ENCODE measurements at regions not wholly inside any gene's neighbourhood (a gene's known extent, or its start where the extent isn't known, plus 50 kb on each side); places are given as distances from the start of the nearest gene placed in this dataset.

DNA sequence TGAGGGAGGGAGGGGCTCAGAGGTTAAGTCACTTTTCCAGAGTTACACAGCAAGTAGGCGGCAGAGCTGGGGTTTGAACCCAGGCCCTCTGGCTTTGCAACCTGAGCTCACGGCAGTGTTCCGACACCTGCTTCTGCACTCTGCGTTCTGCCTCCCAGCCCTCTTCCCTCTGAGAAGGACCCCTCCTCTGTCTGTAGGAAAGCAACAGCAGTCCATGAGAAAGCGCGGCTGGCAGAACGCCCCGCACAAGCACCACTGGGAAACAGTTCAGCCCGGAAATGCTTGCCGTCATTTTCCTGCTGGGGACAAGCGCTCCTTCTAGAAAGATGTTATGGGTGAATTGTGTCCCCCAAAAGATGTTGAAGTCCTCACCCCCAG lies 241.1 kb downstream of the NPHP4 start:
- no peak overlapping the region for H3K4me3 Mint-ChIP-seq
- CTCF ChIA-PET = interaction anchor here (1.2 kb wide), 1 partner anchor 8 kb away, joined by 3 read pairs; no protein-coding TSS in a partner anchor
- no peak overlapping the region for H3K27ac Mint-ChIP-seq
- H3K4me1 Mint-ChIP-seq = no peaks in the 10 kb centered on the region
- POLR2A ChIA-PET = no interaction called here
- H3K27me3 Mint-ChIP-seq = no peaks in the 10 kb centered on the region
- H3K36me3 Mint-ChIP-seq (ENCODE audit: low read depth) = no peaks in the 10 kb centered on the region
- DNase-seq = no peak
- no peaks in the 10 kb centered on the region for H3K9me3 Mint-ChIP-seq

DNA sequence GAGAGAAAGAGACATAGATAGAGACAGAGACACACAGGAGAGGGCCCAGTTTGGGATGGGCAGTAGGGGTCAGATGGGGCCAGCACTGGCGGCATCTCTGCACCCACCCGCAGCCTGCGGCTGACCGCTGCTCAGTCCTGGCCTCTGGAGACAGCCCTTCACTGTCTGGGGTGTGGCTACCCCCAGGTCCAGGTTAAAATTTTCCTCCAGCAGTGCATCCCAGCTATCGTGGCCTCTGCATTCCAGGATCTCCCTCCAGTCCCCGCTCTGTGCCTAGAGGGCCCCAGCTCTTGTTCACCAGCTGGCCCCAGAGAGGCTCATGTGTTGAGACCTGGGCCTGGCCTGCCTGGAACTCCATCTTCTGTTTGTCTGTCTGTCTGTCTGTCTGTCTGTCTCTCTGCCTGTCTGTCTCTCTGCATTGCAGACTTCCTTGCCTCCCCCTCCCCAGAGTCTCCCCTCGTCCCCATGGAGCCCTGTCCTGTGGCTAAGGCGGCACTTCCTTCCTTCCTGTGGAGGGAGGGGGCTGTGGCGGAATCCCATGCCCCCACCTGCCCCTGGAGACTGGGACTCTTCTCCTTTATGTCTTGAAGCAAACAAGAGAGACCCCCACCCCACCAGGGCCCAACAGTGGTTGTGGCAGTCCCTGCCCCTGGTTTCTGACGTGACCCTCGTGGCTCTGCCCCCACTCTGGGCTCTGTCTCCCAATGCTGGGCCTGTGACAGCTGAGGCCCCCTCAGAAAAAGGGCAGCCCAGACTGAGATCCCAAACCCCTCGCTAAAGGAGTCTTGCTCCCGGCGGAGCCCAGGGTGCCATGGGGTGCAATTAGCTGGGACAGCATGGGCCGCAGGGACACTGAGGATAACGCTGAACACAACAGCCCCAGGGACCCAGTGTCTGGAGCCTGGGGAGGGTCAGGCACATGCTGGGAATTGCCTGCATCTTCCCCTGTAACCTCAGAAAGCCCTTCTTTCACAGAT lies 241.8 kb downstream of the NPHP4 start:
- H3K4me3 Mint-ChIP-seq = no peak overlapping the region
- ChIA-PET CTCF (no interaction called here), POLR2A (no interaction called here)
- no peak overlapping the region for H3K27ac Mint-ChIP-seq
- H3K36me3 Mint-ChIP-seq (ENCODE audit: low read depth) = no peaks in the 10 kb centered on the region
- DNase-seq = no peak
- no peaks in the 10 kb centered on the region for H3K4me1 Mint-ChIP-seq
- H3K27me3 Mint-ChIP-seq = no peaks in the 10 kb centered on the region
- no peaks in the 10 kb centered on the region for H3K9me3 Mint-ChIP-seq

DNA sequence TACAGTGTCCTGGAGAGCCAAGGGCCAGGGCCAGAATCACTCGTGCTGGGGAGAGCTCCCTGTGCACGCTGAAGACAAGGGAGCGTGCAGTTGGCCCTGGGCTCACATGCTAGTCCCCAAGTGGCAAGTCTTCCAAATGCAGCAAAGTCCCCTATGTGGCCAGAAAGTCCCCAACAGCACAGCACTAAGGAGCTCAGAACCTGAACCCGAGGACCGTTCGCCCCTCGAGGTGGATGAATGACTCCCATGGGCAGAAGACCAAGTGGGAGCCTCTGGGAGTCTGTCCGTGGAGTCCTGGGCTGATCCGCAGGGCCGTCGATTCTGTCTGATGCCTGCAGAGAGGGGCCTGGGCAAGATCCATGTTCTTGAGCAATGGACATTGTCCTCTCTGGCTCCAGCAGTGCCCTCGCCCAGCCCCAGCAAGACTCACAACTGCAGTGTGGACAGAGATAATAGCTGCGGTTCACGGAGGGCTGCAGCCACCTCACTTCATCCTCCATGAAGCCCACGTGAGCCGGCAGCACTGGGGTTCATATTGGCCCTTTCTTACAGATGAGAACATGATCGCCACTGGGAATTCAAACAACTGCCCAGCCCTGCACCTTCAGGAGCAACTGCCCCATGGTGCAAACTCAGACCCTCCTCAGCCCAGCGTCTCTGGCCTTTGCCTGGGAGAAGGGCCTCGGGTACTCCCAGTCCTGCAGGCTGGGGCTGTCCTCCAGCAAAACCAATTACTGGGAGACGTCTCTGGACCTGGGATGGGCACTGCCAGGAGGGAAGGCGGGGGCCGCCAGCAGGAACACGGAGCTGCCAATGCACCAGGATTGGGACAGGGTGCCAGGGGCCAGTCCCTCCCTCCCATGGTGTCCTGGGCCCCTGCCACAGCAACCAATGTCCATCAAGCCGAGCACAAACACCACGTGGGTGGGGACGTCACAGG lies 243.7 kb downstream of the NPHP4 start:
- H3K27me3 Mint-ChIP-seq = peaks cover 3% of the 10 kb centered on the region
- DNase-seq = no peak
- no peak overlapping the region for H3K4me3 Mint-ChIP-seq
- no peaks in the 10 kb centered on the region for H3K36me3 Mint-ChIP-seq (ENCODE audit: low read depth)
- POLR2A ChIA-PET = no interaction called here
- no peak overlapping the region for H3K27ac Mint-ChIP-seq
- H3K9me3 Mint-ChIP-seq = no peaks in the 10 kb centered on the region
- CTCF ChIA-PET = no interaction called here
- H3K4me1 Mint-ChIP-seq = no peaks in the 10 kb centered on the region

DNA sequence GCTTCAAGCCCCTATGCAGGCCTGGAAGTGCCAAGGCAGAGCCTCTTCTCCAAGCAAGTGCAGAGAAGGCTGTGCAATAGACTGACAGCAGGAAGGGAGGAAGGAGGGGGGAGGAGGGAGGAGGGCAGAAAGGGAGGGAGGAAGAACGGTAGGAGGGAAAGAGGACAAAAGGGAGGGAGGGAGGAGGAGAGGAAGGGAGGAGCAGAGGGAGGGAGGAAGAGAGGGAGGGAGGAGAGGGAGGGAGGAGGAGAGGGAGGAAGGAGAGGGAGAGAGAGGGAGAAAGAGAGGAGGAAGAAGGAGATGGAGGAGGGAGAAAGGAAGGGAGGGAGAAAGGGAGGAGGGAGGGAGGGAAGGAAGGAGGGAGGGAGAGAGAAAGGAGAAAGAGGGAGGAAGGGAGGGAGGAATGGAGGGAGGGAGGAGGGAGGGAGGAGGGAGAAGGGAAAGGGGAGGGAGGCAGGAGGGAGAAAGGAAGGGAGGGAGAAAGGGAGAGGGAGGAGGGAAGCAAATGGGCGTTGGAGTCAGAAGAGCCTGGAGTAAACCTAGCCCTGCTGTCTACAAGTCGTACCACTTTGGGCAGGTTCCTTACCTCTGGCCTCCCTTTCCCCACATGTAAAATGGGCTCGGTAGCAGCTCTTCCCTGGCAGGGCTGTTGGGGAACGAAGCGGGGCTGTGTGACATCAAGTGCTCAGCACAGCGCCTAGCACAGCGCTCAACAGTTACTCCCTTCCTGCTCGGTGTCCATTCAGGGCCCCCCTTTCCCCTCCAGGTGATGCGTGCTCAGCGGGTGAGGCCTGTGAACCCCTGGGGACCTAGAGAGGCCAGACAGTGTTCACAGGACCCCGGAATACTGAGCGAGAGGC lies 244.6 kb downstream of the NPHP4 start:
- no peak overlapping the region for H3K27ac Mint-ChIP-seq
- H3K9me3 Mint-ChIP-seq = no peaks in the 10 kb centered on the region
- DNase-seq = no peak
- ChIA-PET CTCF (no interaction called here), POLR2A (no interaction called here)
- no peaks in the 10 kb centered on the region for H3K4me1 Mint-ChIP-seq
- peaks cover 3% of the 10 kb centered on the region for H3K27me3 Mint-ChIP-seq
- no peaks in the 10 kb centered on the region for H3K36me3 Mint-ChIP-seq (ENCODE audit: low read depth)
- no peak overlapping the region for H3K4me3 Mint-ChIP-seq

DNA sequence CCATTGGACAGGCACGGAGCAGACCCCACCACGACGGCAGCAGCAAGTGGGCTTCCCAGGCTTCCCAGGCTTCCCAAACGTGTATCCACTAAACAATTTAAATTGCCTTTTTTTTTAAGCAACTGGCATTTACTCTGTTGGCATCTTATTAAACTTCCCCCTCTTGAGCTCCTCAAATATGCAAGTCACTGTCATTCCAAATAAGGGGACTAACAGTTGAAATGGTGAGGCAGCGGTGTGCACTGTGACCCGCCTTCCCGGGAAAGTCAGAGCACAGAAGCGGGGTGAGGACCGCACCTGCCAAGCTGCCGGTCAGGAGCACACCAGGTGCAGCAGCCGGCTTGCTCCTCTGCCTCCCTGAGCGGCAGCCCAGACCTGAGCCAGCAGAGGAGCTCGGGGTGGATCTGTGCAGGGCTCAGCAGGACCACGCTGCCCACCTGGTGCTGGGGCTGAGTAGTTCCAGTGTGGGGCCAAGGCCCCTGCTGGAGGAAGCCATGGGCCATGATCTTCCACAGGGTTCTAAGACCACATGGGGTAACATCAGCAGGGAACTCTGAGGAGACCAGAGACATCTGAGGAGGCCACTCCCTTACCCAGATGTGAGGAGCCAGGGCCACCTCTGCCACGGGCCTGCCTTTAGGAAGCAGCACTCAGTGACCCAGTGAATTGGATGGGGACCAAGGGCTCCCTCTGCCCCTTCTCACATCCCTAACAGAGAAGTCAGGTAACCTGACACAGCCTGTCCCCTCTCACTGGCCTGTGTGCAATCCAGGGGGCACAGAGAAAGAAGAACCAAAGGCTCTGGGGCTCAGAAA lies 245.4 kb downstream of the NPHP4 start:
- H3K4me3 Mint-ChIP-seq = no peak overlapping the region
- DNase-seq = no peak
- no peaks in the 10 kb centered on the region for H3K36me3 Mint-ChIP-seq (ENCODE audit: low read depth)
- H3K4me1 Mint-ChIP-seq = no peaks in the 10 kb centered on the region
- ChIA-PET CTCF (interaction anchor here (0.9 to 2.1 kb wide), 6 partner anchors 9 to 236 kb away, joined by 3 to 11 read pairs (median 6); no protein-coding TSS in a partner anchor), POLR2A (no interaction called here)
- no peak overlapping the region for H3K27ac Mint-ChIP-seq
- no peaks in the 10 kb centered on the region for H3K9me3 Mint-ChIP-seq
- H3K27me3 Mint-ChIP-seq = peaks cover 6% of the 10 kb centered on the region

DNA sequence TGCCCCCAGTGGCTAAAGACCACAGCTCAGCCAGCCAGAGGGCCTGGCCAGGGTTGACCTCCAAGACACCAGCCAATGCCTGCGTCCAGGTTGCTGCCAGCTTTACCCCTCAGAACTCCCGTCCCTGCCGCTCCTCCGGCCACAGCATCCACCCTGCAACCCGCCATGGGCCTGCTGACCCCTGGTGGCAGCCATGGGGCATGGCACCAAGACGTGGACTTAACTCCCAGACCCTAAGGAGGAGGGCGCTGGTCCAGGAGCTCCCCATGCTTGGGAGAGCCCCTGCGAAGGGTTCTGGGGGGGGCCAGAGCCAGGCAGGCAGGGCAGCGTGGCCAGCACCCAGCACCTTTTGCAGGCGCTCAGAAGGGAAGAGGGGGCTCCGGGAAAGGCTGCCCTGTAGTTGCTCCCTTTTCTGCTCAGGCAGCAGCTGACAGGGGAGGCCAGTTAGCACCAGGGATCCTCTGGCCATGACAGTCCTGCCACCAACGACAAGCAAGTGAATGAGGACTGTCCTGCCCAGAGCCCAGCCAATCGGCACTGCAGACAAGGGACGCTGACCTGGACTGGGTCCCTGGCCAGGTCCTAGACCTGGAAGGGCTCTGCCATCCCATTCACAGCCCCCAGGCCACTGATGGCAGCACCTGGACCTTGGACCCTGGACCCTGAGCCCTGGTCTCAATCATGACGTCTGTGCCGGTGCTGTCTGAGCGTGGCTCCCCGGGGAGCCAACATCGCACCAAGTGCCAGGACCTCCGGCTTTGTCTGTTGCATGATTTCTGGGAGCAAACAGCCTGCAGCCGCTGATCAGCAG lies 246.2 kb downstream of the NPHP4 start:
- no peaks in the 10 kb centered on the region for H3K4me1 Mint-ChIP-seq
- no peaks in the 10 kb centered on the region for H3K36me3 Mint-ChIP-seq (ENCODE audit: low read depth)
- H3K4me3 Mint-ChIP-seq = no peak overlapping the region
- POLR2A ChIA-PET = interaction anchor here (1.3 kb wide), 1 partner anchor 108 kb away, joined by 3 read pairs; no protein-coding TSS in a partner anchor
- peaks cover 6% of the 10 kb centered on the region for H3K27me3 Mint-ChIP-seq
- no peak overlapping the region for H3K27ac Mint-ChIP-seq
- peak; percentile 56 for DNase-seq
- H3K9me3 Mint-ChIP-seq = no peaks in the 10 kb centered on the region
- CTCF ChIA-PET = interaction anchor here (0.7 to 2.1 kb wide), 10 partner anchors 9 to 236 kb away, joined by 3 to 17 read pairs (median 4); no protein-coding TSS in a partner anchor

DNA sequence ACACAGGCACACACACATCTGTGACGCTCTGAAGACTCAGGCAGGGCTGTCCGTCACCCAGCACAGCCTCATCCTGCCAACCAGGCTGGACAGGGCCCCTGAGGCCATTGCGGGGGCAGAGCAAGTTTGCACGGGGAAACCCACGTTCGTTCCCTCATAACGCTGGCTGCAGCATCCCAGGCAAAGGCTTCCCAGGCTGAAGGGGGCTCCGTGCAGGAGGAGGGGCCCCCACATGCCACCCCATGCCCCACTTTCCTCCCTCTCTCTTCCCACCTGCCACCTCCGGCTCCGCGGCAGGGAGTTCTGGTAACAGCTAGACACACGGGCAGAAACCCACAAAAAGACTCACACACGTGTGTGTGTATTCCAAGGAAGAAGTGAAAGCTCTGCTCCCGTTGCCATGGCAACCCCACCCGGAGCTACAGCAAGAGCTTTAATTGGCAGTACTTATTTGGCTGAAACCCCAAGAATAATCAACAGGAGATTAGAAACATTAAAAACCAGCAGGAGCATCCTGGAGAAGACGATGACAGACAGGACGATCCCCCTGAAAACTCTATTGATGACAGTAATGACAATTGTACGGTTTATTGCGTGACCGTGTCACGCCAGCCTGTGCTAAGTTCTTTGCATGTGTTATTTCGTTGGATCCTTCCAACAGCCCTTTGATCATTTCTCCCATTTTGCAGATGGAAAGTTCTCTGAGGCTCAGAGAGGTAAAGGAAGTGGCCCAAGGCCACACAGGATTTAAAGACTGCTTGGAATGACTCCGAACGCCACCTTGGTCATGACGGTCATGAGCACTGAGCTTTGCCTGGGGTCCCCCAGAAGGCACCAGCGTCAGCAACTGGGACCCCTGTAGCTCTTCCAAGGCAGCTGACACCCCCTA lies 247.1 kb downstream of the NPHP4 start:
- ChIA-PET POLR2A (interaction anchor here (1.3 kb wide), 1 partner anchor 107 kb away, joined by 3 read pairs; no protein-coding TSS in a partner anchor), CTCF (interaction anchor here (0.7 to 2.1 kb wide), 9 partner anchors 17 to 235 kb away, joined by 3 to 17 read pairs (median 5); no protein-coding TSS in a partner anchor)
- Mint-ChIP-seq H3K4me1 (no peaks in the 10 kb centered on the region), H3K27ac (no peak overlapping the region), H3K4me3 (no peak overlapping the region), H3K9me3 (no peaks in the 10 kb centered on the region), H3K36me3 (ENCODE audit: low read depth) (no peaks in the 10 kb centered on the region), H3K27me3 (peaks cover 6% of the 10 kb centered on the region)
- DNase-seq = no peak

DNA sequence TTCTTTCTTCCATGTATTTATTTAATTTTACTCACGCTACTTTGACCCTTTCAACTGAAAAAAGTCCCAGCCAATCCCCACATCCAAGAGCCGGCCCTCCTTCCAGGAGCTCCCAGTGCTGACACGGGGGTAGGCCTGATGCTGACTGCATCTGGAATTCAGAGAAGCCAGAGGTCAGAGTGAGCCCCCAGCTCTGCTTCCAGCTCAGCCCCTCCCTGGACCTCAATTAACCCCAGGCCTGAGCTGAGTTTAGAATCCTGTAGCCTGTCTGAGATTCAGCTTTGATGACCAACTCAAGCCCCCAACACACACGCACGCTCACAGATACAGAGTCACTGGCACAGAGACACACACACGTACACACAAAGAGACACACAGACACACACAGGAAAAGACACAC lies 247.9 kb downstream of the NPHP4 start:
- peaks cover 4% of the 10 kb centered on the region for H3K4me1 Mint-ChIP-seq
- H3K27ac Mint-ChIP-seq = no peak overlapping the region
- DNase-seq = no peak
- POLR2A ChIA-PET = no interaction called here
- peaks cover 6% of the 10 kb centered on the region for H3K27me3 Mint-ChIP-seq
- CTCF ChIA-PET = interaction anchor here (1.4 kb wide), 2 partner anchors 229 to 234 kb away, joined by 3 to 5 read pairs; no protein-coding TSS in a partner anchor
- no peak overlapping the region for H3K4me3 Mint-ChIP-seq
- H3K36me3 Mint-ChIP-seq (ENCODE audit: low read depth) = no peaks in the 10 kb centered on the region
- no peaks in the 10 kb centered on the region for H3K9me3 Mint-ChIP-seq

DNA sequence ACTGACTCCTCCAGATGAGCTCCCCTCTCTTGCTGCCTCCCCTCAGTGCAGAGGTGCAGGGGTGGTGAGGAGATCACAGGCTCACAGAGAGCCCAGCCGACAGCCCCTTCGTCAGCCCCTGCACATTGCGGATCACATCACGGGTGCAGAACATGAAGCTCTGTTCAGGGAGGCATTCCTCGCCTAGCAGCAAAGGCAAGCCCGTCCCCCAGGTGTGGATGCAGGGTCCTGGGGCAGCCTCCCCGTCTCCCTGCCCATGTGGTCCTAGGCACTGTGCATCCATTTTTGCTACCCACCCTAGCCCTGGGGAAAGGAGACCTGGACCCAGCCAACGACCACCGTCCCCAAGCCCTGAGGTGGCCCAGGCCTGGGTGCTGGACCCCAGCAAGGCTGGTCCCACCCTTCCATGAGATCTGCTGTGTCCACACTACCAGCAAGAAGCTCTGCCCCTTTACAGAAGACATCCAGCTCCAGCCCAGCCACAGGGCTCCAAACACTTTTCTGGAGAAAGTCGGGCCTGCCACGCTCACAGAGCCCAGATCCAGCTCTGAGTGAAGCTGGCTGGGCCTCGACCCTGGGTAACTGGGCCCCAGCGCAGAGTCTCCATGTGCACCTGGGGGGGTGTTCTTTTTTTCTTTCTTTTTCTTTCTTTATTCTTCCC lies 248.7 kb downstream of the NPHP4 start:
- no peak for DNase-seq
- no peaks in the 10 kb centered on the region for H3K36me3 Mint-ChIP-seq (ENCODE audit: low read depth)
- POLR2A ChIA-PET = no interaction called here
- peaks cover 6% of the 10 kb centered on the region for H3K27me3 Mint-ChIP-seq
- H3K4me3 Mint-ChIP-seq = no peak overlapping the region
- H3K27ac Mint-ChIP-seq = no peak overlapping the region
- H3K9me3 Mint-ChIP-seq = no peaks in the 10 kb centered on the region
- peaks cover 4% of the 10 kb centered on the region for H3K4me1 Mint-ChIP-seq
- CTCF ChIA-PET = interaction anchor here (1.2 to 1.4 kb wide), 3 partner anchors 8 to 233 kb away, joined by 3 to 5 read pairs (median 3); no protein-coding TSS in a partner anchor

DNA sequence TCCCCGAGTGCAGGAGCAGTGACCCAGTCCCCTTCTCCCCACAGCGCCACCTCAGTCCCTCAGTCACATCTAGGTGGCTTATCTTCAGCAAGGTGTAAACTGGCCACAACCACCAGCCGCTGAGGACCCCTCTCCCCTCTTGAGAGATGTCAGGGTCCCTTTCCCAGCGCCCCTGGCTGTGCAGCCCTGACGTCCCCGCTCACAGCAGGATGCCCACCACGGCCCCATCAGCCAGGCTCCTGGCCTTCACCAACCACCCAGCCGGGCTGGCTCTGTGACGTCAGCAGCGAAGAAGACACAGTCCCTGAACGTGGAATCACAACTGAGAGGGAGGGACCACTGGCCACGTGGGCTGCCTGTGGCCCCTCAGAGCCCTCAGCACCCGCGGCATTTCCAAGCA lies 249.4 kb downstream of the NPHP4 start:
- Mint-ChIP-seq H3K4me3 (no peak overlapping the region), H3K4me1 (peaks cover 4% of the 10 kb centered on the region), H3K27ac (no peak overlapping the region), H3K9me3 (no peaks in the 10 kb centered on the region), H3K36me3 (ENCODE audit: low read depth) (no peaks in the 10 kb centered on the region), H3K27me3 (peaks cover 6% of the 10 kb centered on the region)
- ChIA-PET POLR2A (no interaction called here), CTCF (interaction anchor here (1.2 to 1.4 kb wide), 3 partner anchors 9 to 232 kb away, joined by 3 to 5 read pairs (median 3); no protein-coding TSS in a partner anchor)
- DNase-seq = no peak
